HG03457 (cell line): ENCODE measurements at regions not wholly inside any gene's neighbourhood (a gene's known extent, or its start where the extent isn't known, plus 50 kb on each side); places are given as distances from the start of the nearest gene placed in this dataset.

ENCODE experiments used
- ATAC-seq: cut with Tn5 transposase; IDR thresholded peaks from one replicate; pipeline ENCODE4 v1.9.1; 2021; ENCODE audit warnings: moderate number of reproducible peaks; ENCODE audit not compliant: unreplicated experiment

GRCh38 chr1:239268941-239269340, 117.4 kb upstream of the CHRM3 start:
- ATAC-seq = no peak

- ATAC-seq = no peak
Observed at GRCh38 chr1:239268007-239268406, 118.4 kb upstream of the CHRM3 start.

GRCh38 chr1:239263801-239264200, 122.6 kb upstream of the CHRM3 start:
- no peak for ATAC-seq

GRCh38 chr1:239262538-239262937, 123.8 kb upstream of the CHRM3 start:
- no peak for ATAC-seq

GRCh38 chr1:239261521-239261920, 124.8 kb upstream of the CHRM3 start:
- ATAC-seq = no peak

- no peak for ATAC-seq
Observed at GRCh38 chr1:239260842-239261241, 125.5 kb upstream of the CHRM3 start.

- no peak for ATAC-seq
Observed at GRCh38 chr1:239255628-239256160, 130.7 kb upstream of the CHRM3 start.

GRCh38 chr1:239254999-239255398, 131.4 kb upstream of the CHRM3 start:
- ATAC-seq = no peak

- no peak for ATAC-seq
Observed at GRCh38 chr1:239253032-239253431, 133.3 kb upstream of the CHRM3 start.

GRCh38 chr1:239250353-239251035, 135.9 kb upstream of the CHRM3 start:
- no peak for ATAC-seq

- ATAC-seq = no peak
Observed at GRCh38 chr1:239247285-239247684, 139.1 kb upstream of the CHRM3 start.

GRCh38 chr1:239244084-239244483, 142.3 kb upstream of the CHRM3 start:
- ATAC-seq = no peak

- ATAC-seq = no peak
Observed at GRCh38 chr1:239243006-239243405, 143.4 kb upstream of the CHRM3 start.

- ATAC-seq = no peak
Observed at GRCh38 chr1:239242404-239242803, 144.0 kb upstream of the CHRM3 start.

- no peak for ATAC-seq
Observed at GRCh38 chr1:239240736-239241135, 145.6 kb upstream of the CHRM3 start.

- no peak for ATAC-seq
Observed at GRCh38 chr1:239239529-239239928, 146.8 kb upstream of the CHRM3 start.

- no peak for ATAC-seq
Observed at GRCh38 chr1:239237912-239238311, 148.5 kb upstream of the CHRM3 start.

GRCh38 chr1:239233626-239234025, 152.7 kb upstream of the CHRM3 start:
- no peak for ATAC-seq

GRCh38 chr1:239232921-239233320, 153.4 kb upstream of the CHRM3 start:
- no peak for ATAC-seq

GRCh38 chr1:239228451-239228850, 157.9 kb upstream of the CHRM3 start:
- ATAC-seq = no peak

- ATAC-seq = no peak
Observed at GRCh38 chr1:239225396-239225795, 161.0 kb upstream of the CHRM3 start.

- no peak for ATAC-seq
Observed at GRCh38 chr1:239224100-239224499, 162.3 kb upstream of the CHRM3 start.

GRCh38 chr1:239222999-239223398, 163.4 kb upstream of the CHRM3 start:
- ATAC-seq = no peak
